ENCODE measurements at regions not wholly inside any gene's neighbourhood (a gene's known extent, or its start where the extent isn't known, plus 50 kb on each side); places are given as distances from the start of the nearest gene placed in this dataset.

- TF ChIP-seq YY1 (IDR thresholded peaks at IDR 0.05; ENCODE audit: insufficient read depth, insufficient read length): no peak
- TF ChIP-seq SUZ12 (IDR thresholded peaks at IDR 0.05; ENCODE audit: extremely low read depth, insufficient read depth, insufficient read length): no peak
These were observed 684.0 kb downstream of the UTRN start for GRCh38 chr6:144969154-144969553.

Measured in NT2/D1 (cell line).